ENCODE measurements at regions not wholly inside any gene's neighbourhood (a gene's known extent, or its start where the extent isn't known, plus 50 kb on each side); places are given as distances from the start of the nearest gene placed in this dataset.
A peak's percentile ranks its signal among the peaks of the same experiment; 100 is the strongest.

GRCh38 chr1:83571536-83571935 is 427.4 kb downstream of the TTLL7 start:
- H3K9ac ChIP-seq (ENCODE audit: insufficient read length) = no peak overlapping the region
- TF ChIP-seq POLR2AphosphoS5 (IDR thresholded peaks at IDR 0.05; ENCODE audit: borderline replicate concordance, low read depth, low read length) = no peak
- no peak for TF ChIP-seq EZH2 (IDR thresholded peaks at IDR 0.05)
- TF ChIP-seq FOXP2 (optimal IDR thresholded peaks at IDR 0.05; ENCODE audit: control extremely low read depth, extremely low read length, insufficient read depth) = no peak
- DNase-seq (ENCODE audit: low read depth, low spot score) = no peak
- H3K9me3 ChIP-seq (ENCODE audit: low read depth, low read length) = no peaks in the 10 kb centered on the region
- H3K27ac ChIP-seq = no peak overlapping the region
- H3K36me3 ChIP-seq (ENCODE audit: insufficient read depth, low read length) = no peaks in the 10 kb centered on the region
- H3K4me3 ChIP-seq = no peak overlapping the region

- no peaks in the 10 kb centered on the region for H3K36me3 ChIP-seq (ENCODE audit: insufficient read depth, low read length)
- H3K4me3 ChIP-seq = no peak overlapping the region
- H3K9ac ChIP-seq (ENCODE audit: insufficient read length) = no peak overlapping the region
- no peak for TF ChIP-seq EZH2 (IDR thresholded peaks at IDR 0.05)
- no peak for TF ChIP-seq POLR2AphosphoS5 (IDR thresholded peaks at IDR 0.05; ENCODE audit: borderline replicate concordance, low read depth, low read length)
- TF ChIP-seq FOXP2 (optimal IDR thresholded peaks at IDR 0.05; ENCODE audit: control extremely low read depth, extremely low read length, insufficient read depth) = no peak
- DNase-seq (ENCODE audit: low read depth, low spot score) = no peak
- H3K9me3 ChIP-seq (ENCODE audit: low read depth, low read length) = no peaks in the 10 kb centered on the region
- H3K27ac ChIP-seq = no peak overlapping the region
These were observed 437.6 kb downstream of the TTLL7 start for GRCh38 chr1:83561346-83561745.

- Histone ChIP-seq H3K9ac (ENCODE audit: insufficient read length) (no peak overlapping the region), H3K36me3 (ENCODE audit: insufficient read depth, low read length) (no peaks in the 10 kb centered on the region), H3K9me3 (ENCODE audit: low read depth, low read length) (no peaks in the 10 kb centered on the region), H3K27ac (no peak overlapping the region), H3K4me3 (no peak overlapping the region)
- no peak for DNase-seq (ENCODE audit: low read depth, low spot score)
- TF ChIP-seq EZH2 (IDR thresholded peaks at IDR 0.05) (no peak), FOXP2 (optimal IDR thresholded peaks at IDR 0.05; ENCODE audit: control extremely low read depth, extremely low read length, insufficient read depth) (no peak), POLR2AphosphoS5 (IDR thresholded peaks at IDR 0.05; ENCODE audit: borderline replicate concordance, low read depth, low read length) (no peak)
These were observed 439.6 kb downstream of the TTLL7 start for GRCh38 chr1:83559129-83559840.

GRCh38 chr1:83555871-83556270 is 443.1 kb downstream of the TTLL7 start:
- DNase-seq (ENCODE audit: low read depth, low spot score) = no peak
- Histone ChIP-seq H3K9ac (ENCODE audit: insufficient read length) (no peak overlapping the region), H3K9me3 (ENCODE audit: low read depth, low read length) (no peaks in the 10 kb centered on the region), H3K27ac (peak overlapping the region; percentile 26; the same call in 1 of the 2 replicates), H3K4me3 (peak overlapping the region; percentile 51), H3K36me3 (ENCODE audit: insufficient read depth, low read length) (no peaks in the 10 kb centered on the region)
- TF ChIP-seq EZH2 (IDR thresholded peaks at IDR 0.05) (no peak), FOXP2 (optimal IDR thresholded peaks at IDR 0.05; ENCODE audit: control extremely low read depth, extremely low read length, insufficient read depth) (no peak), POLR2AphosphoS5 (IDR thresholded peaks at IDR 0.05; ENCODE audit: borderline replicate concordance, low read depth, low read length) (no peak)

- no peaks in the 10 kb centered on the region for H3K36me3 ChIP-seq (ENCODE audit: insufficient read depth, low read length)
- H3K9me3 ChIP-seq (ENCODE audit: low read depth, low read length) = no peaks in the 10 kb centered on the region
- H3K27ac ChIP-seq = no peak overlapping the region
- no peak for DNase-seq (ENCODE audit: low read depth, low spot score)
- TF ChIP-seq FOXP2 (optimal IDR thresholded peaks at IDR 0.05; ENCODE audit: control extremely low read depth, extremely low read length, insufficient read depth) (no peak), POLR2AphosphoS5 (IDR thresholded peaks at IDR 0.05; ENCODE audit: borderline replicate concordance, low read depth, low read length) (no peak)
- H3K9ac ChIP-seq (ENCODE audit: insufficient read length) = no peak overlapping the region
- H3K4me3 ChIP-seq = no peak overlapping the region
These were observed 444.8 kb downstream of the TTLL7 start for GRCh38 chr1:83554174-83554573.

- DNase-seq (ENCODE audit: low read depth, low spot score) = no peak
These were observed 446.1 kb downstream of the TTLL7 start for GRCh38 chr1:83552820-83553219.

GRCh38 chr1:83548311-83548710 is 450.6 kb downstream of the TTLL7 start:
- TF ChIP-seq FOXP2 (optimal IDR thresholded peaks at IDR 0.05; ENCODE audit: control extremely low read depth, extremely low read length, insufficient read depth) (no peak), POLR2AphosphoS5 (IDR thresholded peaks at IDR 0.05; ENCODE audit: borderline replicate concordance, low read depth, low read length) (no peak), EZH2 (IDR thresholded peaks at IDR 0.05) (no peak)
- Histone ChIP-seq H3K9ac (ENCODE audit: insufficient read length) (no peak overlapping the region), H3K27ac (no peak overlapping the region), H3K4me3 (no peak overlapping the region), H3K9me3 (ENCODE audit: low read depth, low read length) (no peaks in the 10 kb centered on the region), H3K36me3 (ENCODE audit: insufficient read depth, low read length) (no peaks in the 10 kb centered on the region)
- no peak for DNase-seq (ENCODE audit: low read depth, low spot score)

More at GRCh38 chr1:83552820-83553219, 446.1 kb downstream of the TTLL7 start:
- Histone ChIP-seq H3K27ac (no peak overlapping the region), H3K9me3 (ENCODE audit: low read depth, low read length) (no peaks in the 10 kb centered on the region), H3K36me3 (ENCODE audit: insufficient read depth, low read length) (no peaks in the 10 kb centered on the region), H3K4me3 (no peak overlapping the region), H3K9ac (ENCODE audit: insufficient read length) (no peak overlapping the region)
- TF ChIP-seq FOXP2 (optimal IDR thresholded peaks at IDR 0.05; ENCODE audit: control extremely low read depth, extremely low read length, insufficient read depth) = no peak
- no peak for TF ChIP-seq POLR2AphosphoS5 (IDR thresholded peaks at IDR 0.05; ENCODE audit: borderline replicate concordance, low read depth, low read length)
- no peak for TF ChIP-seq EZH2 (IDR thresholded peaks at IDR 0.05)

- no peak for TF ChIP-seq EZH2 (IDR thresholded peaks at IDR 0.05)
- TF ChIP-seq POLR2AphosphoS5 (IDR thresholded peaks at IDR 0.05; ENCODE audit: borderline replicate concordance, low read depth, low read length) = no peak
- no peak for TF ChIP-seq FOXP2 (optimal IDR thresholded peaks at IDR 0.05; ENCODE audit: control extremely low read depth, extremely low read length, insufficient read depth)
- no peak overlapping the region for H3K4me3 ChIP-seq
These were observed 451.0 kb downstream of the TTLL7 start for GRCh38 chr1:83547901-83548300.

GRCh38 chr1:83546874-83547273 is 452.1 kb downstream of the TTLL7 start:
- no peak for DNase-seq (ENCODE audit: low read depth, low spot score)
- Histone ChIP-seq H3K9ac (ENCODE audit: insufficient read length) (no peak overlapping the region), H3K27ac (no peak overlapping the region), H3K9me3 (ENCODE audit: low read depth, low read length) (no peaks in the 10 kb centered on the region), H3K4me3 (no peak overlapping the region), H3K36me3 (ENCODE audit: insufficient read depth, low read length) (no peaks in the 10 kb centered on the region)
- TF ChIP-seq EZH2 (IDR thresholded peaks at IDR 0.05) = no peak
- no peak for TF ChIP-seq FOXP2 (optimal IDR thresholded peaks at IDR 0.05; ENCODE audit: control extremely low read depth, extremely low read length, insufficient read depth)
- TF ChIP-seq POLR2AphosphoS5 (IDR thresholded peaks at IDR 0.05; ENCODE audit: borderline replicate concordance, low read depth, low read length) = no peak

More at GRCh38 chr1:83547901-83548300, 451.0 kb downstream of the TTLL7 start:
- Histone ChIP-seq H3K36me3 (ENCODE audit: insufficient read depth, low read length) (no peaks in the 10 kb centered on the region), H3K9me3 (ENCODE audit: low read depth, low read length) (no peaks in the 10 kb centered on the region), H3K9ac (ENCODE audit: insufficient read length) (no peak overlapping the region), H3K27ac (no peak overlapping the region)
- DNase-seq (ENCODE audit: low read depth, low spot score) = no peak

Data from SK-N-MC (cell line).